ENCODE measurements at regions not wholly inside any gene's neighbourhood (a gene's known extent, or its start where the extent isn't known, plus 50 kb on each side); places are given as distances from the start of the nearest gene placed in this dataset.

DNA sequence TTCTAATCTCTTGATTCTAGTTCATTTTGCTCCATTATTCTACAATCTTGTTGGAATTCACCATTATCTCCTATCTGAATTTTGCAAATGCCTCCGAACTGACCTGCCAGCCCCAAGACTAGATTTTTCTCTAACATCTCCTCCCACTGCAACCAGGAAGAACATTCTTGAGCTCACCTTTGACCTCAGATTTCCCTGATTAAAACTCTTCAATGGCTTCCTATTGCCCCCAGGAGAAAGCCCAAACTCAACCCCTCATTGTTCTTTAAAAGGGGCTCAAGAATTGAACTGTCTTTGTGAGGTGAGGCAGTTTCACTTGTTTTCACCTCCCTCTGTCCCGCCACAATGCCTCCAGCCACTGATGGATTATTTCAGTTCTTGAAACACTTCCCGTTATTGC is 784.6 kb upstream of the ZEB2 start:
- DNase-seq = no peak

GRCh38 chr2:145303536-145303935 is 783.6 kb upstream of the ZEB2 start:
- no peak for DNase-seq

GRCh38 chr2:145302886-145303285 is 783.0 kb upstream of the ZEB2 start:
- no peak for DNase-seq

- no peak for DNase-seq
Measured at GRCh38 chr2:145302451-145302850, 782.5 kb upstream of the ZEB2 start.

- no peak for DNase-seq
Measured at GRCh38 chr2:145299368-145299767, 779.4 kb upstream of the ZEB2 start.

DNA sequence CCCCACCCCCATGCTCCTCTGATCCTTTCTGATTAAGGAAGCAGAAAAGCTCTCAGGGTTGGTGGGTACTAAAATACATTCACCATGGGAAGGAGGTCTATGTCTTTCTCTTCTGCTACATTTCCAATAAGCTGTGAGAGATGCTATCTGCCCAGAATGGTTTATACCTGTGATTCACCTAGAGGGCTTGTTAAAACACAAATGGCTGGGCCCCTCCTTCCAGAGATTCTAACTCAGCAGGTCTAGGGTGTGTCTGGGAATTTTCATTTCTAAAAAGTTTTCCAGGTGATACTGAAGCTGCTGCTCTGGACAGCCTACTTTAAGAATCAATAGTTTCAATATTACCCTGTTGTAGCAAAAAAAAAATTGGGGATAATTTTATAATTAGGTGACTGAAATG is 772.2 kb upstream of the ZEB2 start:
- no peak for DNase-seq

- no peak for DNase-seq
Measured at GRCh38 chr2:145290986-145291385, 771.1 kb upstream of the ZEB2 start.

- DNase-seq = no peak
Measured at GRCh38 chr2:145289946-145290345, 770.0 kb upstream of the ZEB2 start.

DNA sequence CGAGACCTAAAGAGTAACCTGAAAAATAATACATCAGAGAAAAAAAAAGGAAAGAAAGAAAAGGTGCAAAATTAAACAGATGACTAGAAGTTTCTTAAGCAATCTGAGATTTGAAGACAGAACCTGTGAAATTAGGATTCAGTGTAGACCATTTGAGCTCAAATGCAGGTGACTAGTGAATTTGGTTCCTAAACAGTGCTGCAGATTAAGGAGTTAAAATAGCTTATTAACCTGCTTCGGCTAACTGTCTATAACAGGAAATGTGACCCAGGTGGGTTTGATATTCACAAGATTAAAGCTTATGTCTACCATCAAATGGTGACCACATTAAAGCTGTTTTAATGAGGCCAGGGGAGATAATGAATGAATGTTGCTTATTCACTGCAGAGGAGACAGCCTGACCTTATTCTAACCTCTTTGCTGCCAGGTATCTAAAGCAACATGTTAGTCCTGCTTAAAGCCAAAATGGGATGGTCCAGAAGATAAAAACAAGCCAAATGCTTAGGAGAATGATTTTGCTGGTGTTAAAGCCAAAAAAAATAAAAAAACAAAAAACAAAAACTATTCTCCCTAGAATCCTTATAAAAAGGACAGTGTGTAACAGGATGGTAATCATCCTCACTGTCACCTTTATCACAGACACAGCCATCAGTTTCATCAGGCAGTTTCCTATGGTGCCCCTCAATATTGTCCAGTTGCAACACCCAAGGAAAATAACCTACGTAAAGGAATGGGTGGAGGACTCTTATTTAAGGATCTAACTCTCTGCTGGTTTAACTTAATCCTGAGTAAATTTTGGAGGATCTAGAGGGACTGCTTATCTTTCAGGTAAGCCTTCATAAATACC is 769.0 kb upstream of the ZEB2 start:
- DNase-seq = no peak

DNA sequence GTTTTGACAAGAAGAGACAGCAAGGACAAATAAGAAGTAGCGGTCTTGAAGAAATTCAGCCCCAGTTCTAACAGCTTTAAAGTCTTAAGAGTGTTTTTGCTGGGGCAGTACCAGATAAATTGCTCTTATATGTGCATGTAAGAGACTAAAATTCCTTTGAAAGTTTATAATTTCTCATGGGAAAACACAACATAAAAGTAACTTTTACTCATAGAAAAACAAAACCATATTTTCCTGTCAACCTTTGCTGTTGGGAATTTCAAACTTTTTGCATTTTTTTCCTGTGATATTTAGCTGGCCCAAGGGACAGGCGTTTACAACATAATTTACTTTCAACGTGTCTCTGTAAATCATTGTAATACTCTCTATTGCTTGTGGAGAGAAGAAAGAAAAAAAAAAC is 767.8 kb upstream of the ZEB2 start:
- peak; percentile 71 for DNase-seq

DNA sequence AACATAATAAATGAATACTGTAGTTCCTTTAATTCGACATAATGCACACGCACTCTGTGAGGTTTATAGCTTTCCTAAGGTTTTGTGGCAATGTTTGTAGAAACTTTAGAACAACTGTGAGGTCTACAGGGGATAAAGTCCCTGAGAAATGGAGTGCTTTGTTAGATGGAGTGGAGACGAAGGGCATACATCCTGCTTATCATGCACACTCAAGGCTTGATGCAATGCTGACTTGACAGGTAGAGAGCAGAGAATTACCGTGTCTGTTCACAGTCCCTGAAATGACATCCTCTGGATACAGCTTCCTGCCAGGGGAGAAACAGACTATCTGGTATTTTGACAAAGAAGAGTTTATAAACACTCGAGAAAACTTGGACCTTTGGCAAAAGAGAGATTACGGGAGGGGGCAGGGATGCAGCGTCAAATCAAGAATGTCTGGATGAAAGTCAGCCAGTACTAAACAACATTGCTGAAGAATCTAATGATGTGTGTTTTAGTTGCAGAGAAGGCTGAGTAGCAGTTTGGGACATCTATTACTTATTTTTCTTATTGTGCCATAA is 766.9 kb upstream of the ZEB2 start:
- no peak for DNase-seq

- no peak for DNase-seq
Measured at GRCh38 chr2:145284551-145284950, 764.6 kb upstream of the ZEB2 start.

DNA sequence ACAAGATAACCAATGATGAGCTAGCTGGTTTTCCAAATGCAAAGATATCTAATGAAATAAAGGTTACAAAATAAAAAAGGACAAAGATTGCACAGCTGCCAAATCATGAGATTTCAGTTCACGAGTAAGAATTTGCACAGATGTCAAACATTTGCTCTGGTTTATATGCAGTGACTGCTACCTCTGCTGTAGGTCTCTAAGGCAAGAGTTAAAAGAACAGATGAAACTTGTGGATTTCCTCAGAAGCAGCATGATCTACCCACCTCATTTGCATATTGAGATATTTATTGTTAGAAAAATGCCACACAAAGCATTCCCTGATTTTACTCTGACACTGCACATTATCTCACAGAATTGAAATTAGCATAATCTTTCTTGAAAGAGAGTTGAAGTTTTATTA is 763.2 kb upstream of the ZEB2 start:
- DNase-seq = no peak

- no peak for DNase-seq
Measured at GRCh38 chr2:145277922-145278321, 758.0 kb upstream of the ZEB2 start.

DNA sequence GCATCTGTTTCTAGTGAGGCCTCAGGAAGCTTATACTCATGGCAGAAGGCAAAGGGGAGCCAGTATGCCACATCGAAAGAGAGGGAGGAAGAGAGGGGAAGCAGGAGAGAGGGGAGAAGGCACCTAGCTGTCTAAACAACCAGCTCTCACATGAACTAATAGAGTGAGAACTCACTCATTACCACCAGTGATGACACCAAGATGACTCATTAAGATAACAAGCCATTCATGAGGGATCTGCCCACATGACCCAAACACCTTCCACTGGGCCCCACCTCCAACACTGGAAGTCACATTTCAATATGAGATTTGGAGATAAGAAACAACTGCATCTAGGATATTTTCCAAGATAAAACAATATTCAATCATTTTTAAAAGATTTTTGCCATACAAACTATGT is 753.9 kb upstream of the ZEB2 start:
- no peak for DNase-seq

GRCh38 chr2:145268931-145269330 is 749.0 kb upstream of the ZEB2 start:
- no peak for DNase-seq

DNA sequence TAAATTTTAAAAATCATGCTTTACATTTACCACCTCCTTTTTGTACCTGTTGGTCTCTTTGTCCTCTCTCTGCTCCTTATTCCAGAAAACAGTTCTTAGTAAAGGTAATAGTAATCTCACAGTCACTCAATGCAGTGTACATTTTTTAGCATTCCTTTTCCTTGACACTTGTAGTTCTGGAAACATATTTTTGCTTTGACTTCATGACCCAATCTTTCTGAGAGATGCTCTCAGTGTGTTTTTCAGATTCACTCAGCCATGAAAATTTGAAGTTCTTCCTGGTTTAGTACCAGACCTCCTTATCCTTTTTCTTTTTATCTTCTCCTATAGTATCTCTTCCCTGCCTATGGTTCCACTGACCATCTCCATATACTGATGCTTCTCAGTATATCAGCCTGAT is 747.5 kb upstream of the ZEB2 start:
- DNase-seq = no peak

DNA sequence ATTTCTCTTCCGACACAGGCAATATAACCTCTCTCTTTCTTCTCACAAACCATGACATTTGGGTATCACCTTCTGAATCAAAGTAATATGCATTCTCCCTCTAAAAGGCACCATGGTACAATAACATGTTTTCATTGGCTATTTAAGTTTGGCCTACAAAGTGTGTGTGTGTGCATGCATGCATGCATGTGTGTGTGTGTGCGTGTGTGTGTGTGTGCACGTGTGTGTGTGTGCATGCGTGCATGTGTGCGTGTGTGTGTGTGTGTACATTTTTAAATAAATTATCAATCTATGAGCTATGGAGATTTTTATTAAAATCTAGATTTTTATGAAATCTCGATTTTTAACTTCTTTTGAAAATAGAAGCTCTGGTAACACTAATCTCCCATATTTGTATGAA is 745.3 kb upstream of the ZEB2 start:
- DNase-seq = no peak

- DNase-seq = no peak
Measured at GRCh38 chr2:145260674-145261073, 740.8 kb upstream of the ZEB2 start.

DNA sequence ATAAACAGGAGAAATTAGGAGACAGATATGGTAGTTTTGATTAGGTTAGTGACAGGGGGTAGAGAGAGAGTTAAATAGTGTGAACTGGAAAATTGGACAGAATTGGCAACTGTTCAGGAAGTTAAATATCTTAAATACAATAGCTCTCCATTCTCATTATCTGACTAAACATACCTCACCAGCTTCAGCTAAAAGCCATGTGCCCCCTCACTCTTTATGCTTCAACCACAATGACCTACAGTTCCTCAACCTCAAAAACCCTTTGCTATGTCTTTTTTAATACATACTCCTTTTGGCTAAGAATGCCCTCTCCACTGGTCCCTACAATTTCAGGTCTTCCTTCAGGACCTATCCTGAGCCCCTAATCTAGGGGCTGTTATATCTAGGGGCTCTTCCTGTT is 740.2 kb upstream of the ZEB2 start:
- no peak for DNase-seq

GRCh38 chr2:145258903-145259579 is 739.1 kb upstream of the ZEB2 start:
- DNase-seq = no peak

GRCh38 chr2:145257931-145258330 is 738.0 kb upstream of the ZEB2 start:
- no peak for DNase-seq

- no peak for DNase-seq
Measured at GRCh38 chr2:145256551-145256950, 736.6 kb upstream of the ZEB2 start.

- no peak for DNase-seq
Measured at GRCh38 chr2:145254291-145254690, 734.4 kb upstream of the ZEB2 start.
